ENCODE measurements at regions not wholly inside any gene's neighbourhood (a gene's known extent, or its start where the extent isn't known, plus 50 kb on each side); places are given as distances from the start of the nearest gene placed in this dataset.

- TF ChIP-seq EP300 (IDR thresholded peaks at IDR 0.05) (no peak), POLR2A (IDR thresholded peaks at IDR 0.05; ENCODE audit: low read depth) (no peak), POLR2AphosphoS5 (IDR thresholded peaks at IDR 0.05) (no peak)
- TF ChIP-seq, protein P1, sequence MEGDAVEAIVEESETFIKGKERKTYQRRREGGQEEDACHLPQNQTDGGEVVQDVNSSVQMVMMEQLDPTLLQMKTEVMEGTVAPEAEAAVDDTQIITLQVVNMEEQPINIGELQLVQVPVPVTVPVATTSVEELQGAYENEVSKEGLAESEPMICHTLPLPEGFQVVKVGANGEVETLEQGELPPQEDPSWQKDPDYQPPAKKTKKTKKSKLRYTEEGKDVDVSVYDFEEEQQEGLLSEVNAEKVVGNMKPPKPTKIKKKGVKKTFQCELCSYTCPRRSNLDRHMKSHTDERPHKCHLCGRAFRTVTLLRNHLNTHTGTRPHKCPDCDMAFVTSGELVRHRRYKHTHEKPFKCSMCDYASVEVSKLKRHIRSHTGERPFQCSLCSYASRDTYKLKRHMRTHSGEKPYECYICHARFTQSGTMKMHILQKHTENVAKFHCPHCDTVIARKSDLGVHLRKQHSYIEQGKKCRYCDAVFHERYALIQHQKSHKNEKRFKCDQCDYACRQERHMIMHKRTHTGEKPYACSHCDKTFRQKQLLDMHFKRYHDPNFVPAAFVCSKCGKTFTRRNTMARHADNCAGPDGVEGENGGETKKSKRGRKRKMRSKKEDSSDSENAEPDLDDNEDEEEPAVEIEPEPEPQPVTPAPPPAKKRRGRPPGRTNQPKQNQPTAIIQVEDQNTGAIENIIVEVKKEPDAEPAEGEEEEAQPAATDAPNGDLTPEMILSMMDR (IDR thresholded peaks at IDR 0.05), result no peak
These were observed 103.7 kb downstream of the RPL22L1 start for GRCh38 chr3:170766253-170766652.

Measured in esophagus muscularis mucosa (tissue), 4 donors.